ENCODE measurements at regions not wholly inside any gene's neighbourhood (a gene's known extent, or its start where the extent isn't known, plus 50 kb on each side); places are given as distances from the start of the nearest gene placed in this dataset.

DNA sequence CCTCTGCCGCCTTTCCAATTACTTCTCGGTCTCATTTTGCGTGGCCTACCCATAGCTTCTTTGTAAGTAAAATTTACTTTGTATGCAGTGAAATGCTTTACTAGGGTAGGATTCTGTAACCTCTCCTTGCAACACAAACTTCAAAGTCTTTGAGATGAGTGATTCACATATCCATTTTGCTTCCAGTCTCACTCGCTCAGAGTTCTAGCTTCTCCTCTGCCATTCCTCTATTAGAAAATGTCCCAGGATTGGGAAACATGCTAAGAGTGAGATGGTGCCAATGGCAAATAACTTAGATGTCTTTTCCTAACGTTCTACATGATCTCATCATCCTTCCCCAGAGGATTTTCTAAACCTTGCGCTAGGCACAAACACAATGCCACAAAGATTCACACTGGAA lies 270.5 kb upstream of the SLC30A5 start:
- no peaks in the 10 kb centered on the region for H3K36me3 Mint-ChIP-seq
- TF ChIP-seq, protein P1, sequence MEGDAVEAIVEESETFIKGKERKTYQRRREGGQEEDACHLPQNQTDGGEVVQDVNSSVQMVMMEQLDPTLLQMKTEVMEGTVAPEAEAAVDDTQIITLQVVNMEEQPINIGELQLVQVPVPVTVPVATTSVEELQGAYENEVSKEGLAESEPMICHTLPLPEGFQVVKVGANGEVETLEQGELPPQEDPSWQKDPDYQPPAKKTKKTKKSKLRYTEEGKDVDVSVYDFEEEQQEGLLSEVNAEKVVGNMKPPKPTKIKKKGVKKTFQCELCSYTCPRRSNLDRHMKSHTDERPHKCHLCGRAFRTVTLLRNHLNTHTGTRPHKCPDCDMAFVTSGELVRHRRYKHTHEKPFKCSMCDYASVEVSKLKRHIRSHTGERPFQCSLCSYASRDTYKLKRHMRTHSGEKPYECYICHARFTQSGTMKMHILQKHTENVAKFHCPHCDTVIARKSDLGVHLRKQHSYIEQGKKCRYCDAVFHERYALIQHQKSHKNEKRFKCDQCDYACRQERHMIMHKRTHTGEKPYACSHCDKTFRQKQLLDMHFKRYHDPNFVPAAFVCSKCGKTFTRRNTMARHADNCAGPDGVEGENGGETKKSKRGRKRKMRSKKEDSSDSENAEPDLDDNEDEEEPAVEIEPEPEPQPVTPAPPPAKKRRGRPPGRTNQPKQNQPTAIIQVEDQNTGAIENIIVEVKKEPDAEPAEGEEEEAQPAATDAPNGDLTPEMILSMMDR (IDR thresholded peaks at IDR 0.05): no peak
- Histone ChIP-seq H3K4me3 (replicated peaks in 1 of 3; ENCODE audit: low read depth in 2 of 3, low read length in 3 of 3) (no peak overlapping the region), H3K9ac (ENCODE audit: insufficient read depth, low read length, poor library complexity, severe bottlenecking) (no peak overlapping the region), H2AFZ (ENCODE audit: insufficient read depth, low read depth, low read length, poor library complexity, severe bottlenecking) (no peak overlapping the region), H3K4me2 (replicated peaks; ENCODE audit: extremely low read depth, low read length, poor library complexity, severe bottlenecking) (no peak overlapping the region), H4K20me1 (ENCODE audit: insufficient read depth, low read length) (no peaks in the 10 kb centered on the region), H3K9me3 (replicated peaks in 1 of 2; ENCODE audit: control insufficient read depth in 1 of 2, insufficient read depth in 1 of 2, low read length in 2 of 2) (no peaks in the 10 kb centered on the region), H3K27me3 (ENCODE audit: control insufficient read depth in 2 of 2, insufficient read depth in 2 of 2, low read length in 2 of 2) (no peaks in the 10 kb centered on the region), H3K36me3 (replicated peaks in 1 of 2; ENCODE audit: control insufficient read depth in 1 of 2, insufficient read depth in 2 of 2, low read length in 2 of 2) (no peaks in the 10 kb centered on the region), H3K27ac (ENCODE audit: low read depth in 1 of 2, low read length in 2 of 2) (no peak overlapping the region), H3K4me1 (ENCODE audit: control insufficient read depth in 1 of 2, insufficient read depth in 2 of 2, low read length in 2 of 2) (no peaks in the 10 kb centered on the region), H3K79me2 (ENCODE audit: insufficient read depth, low read length) (no peaks in the 10 kb centered on the region)
- H3K4me1 Mint-ChIP-seq: no peaks in the 10 kb centered on the region
- H3K9me3 Mint-ChIP-seq: peaks cover 0 to 4% (median 0%) of the 10 kb centered on the region in 7 donors
- whole genome bisulfite sequencing (ENCODE audit: insufficient coverage): no CpG with 5 or more reads among the region's 6 CpGs
- peaks cover 2 to 3% (median 2%) of the 10 kb centered on the region in 3 donors for H3K27me3 Mint-ChIP-seq (ENCODE audit: low read depth in 3 of 3)
- H3K4me3 Mint-ChIP-seq: no peak overlapping the region
- H3K27ac Mint-ChIP-seq: no peak overlapping the region
- no peak for DNase-seq
- intact Hi-C loops (cut with micrococcal nuclease): no loop called here

DNA sequence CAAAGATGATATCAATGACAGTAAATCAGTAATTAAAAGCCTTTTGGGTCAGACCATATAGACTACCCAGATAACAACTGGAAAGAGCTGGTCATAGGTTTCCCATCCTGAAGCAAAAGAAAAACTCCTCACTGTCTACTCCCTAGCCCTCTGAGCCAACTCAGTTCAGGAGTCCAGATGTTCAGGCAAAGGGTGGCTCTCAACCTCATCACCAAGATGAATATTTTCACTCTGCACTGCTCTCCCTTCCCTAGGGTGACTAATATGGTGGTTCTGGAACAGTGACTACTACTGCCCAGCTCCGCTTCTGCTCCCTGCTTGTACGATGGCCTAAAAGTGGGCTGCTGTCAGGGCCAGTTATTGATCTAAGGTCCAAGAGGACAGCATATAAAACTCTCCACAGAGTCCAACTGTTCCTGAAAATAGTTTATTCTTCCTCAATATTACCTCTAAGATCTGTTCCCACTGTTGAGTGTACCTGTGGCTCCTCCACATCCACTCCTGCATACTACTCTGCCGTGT lies 263.4 kb upstream of the SLC30A5 start:
- Histone ChIP-seq H3K79me2 (ENCODE audit: insufficient read depth, low read length) (no peaks in the 10 kb centered on the region), H3K4me2 (replicated peaks; ENCODE audit: extremely low read depth, low read length, poor library complexity, severe bottlenecking) (no peak overlapping the region), H3K27me3 (ENCODE audit: control insufficient read depth in 2 of 2, insufficient read depth in 2 of 2, low read length in 2 of 2) (no peaks in the 10 kb centered on the region), H3K4me1 (ENCODE audit: control insufficient read depth in 1 of 2, insufficient read depth in 2 of 2, low read length in 2 of 2) (no peaks in the 10 kb centered on the region), H3K4me3 (replicated peaks in 1 of 3; ENCODE audit: low read depth in 2 of 3, low read length in 3 of 3) (no peak overlapping the region), H3K9me3 (replicated peaks in 1 of 2; ENCODE audit: control insufficient read depth in 1 of 2, insufficient read depth in 1 of 2, low read length in 2 of 2) (no peaks in the 10 kb centered on the region), H3K36me3 (replicated peaks in 1 of 2; ENCODE audit: control insufficient read depth in 1 of 2, insufficient read depth in 2 of 2, low read length in 2 of 2) (no peaks in the 10 kb centered on the region), H4K20me1 (ENCODE audit: insufficient read depth, low read length) (no peaks in the 10 kb centered on the region), H2AFZ (ENCODE audit: insufficient read depth, low read depth, low read length, poor library complexity, severe bottlenecking) (no peak overlapping the region), H3K9ac (ENCODE audit: insufficient read depth, low read length, poor library complexity, severe bottlenecking) (no peak overlapping the region), H3K27ac (ENCODE audit: low read depth in 1 of 2, low read length in 2 of 2) (no peak overlapping the region)
- TF ChIP-seq, protein P1 (IDR thresholded peaks at IDR 0.05): no peak
- peaks cover 0 to 7% (median 3%) of the 10 kb centered on the region in 7 donors for H3K9me3 Mint-ChIP-seq
- DNase-seq: no peak
- no peak overlapping the region for H3K4me3 Mint-ChIP-seq
- no peaks in the 10 kb centered on the region for H3K36me3 Mint-ChIP-seq
- intact Hi-C loops (cut with micrococcal nuclease): no loop called here
- no peak overlapping the region for H3K27ac Mint-ChIP-seq
- WGBS (ENCODE audit: insufficient coverage): 100% methylated on average over 2 of the region's 3 CpGs
- H3K27me3 Mint-ChIP-seq (ENCODE audit: low read depth in 3 of 3): peaks cover under 1 to 5% (median 4%) of the 10 kb centered on the region in 3 donors
- H3K4me1 Mint-ChIP-seq: no peaks in the 10 kb centered on the region

All from CD14-positive monocyte (primary cell).